HCT116 (cell line): ENCODE measurements at regions not wholly inside any gene's neighbourhood (a gene's known extent, or its start where the extent isn't known, plus 50 kb on each side); places are given as distances from the start of the nearest gene placed in this dataset.

ENCODE experiments used
- ATAC-seq: fragments of 200-7000 bp; cut with Tn5 transposase; 2 replicates; pipeline ENCODE4 v1.9.1; 2020; ENCODE audit warnings: mild to moderate bottlenecking, moderate library complexity
- BruUV-seq: library from RNA; stranded (reverse); fragments of 400-500 nt; replicated peaks from 2 replicates; lab custom pipeline; 2021; lab: Mats Ljungman, UMichigan
- CTCF ChIA-PET: fragments of 300-600 bp; sonication (Branson Sonifier 250); formaldehyde crosslinking; loops from one replicate; lab custom pipeline; 2021; ENCODE audit warnings: antibody characterized with exemption; lab: Charles Lee
- POLR2A ChIA-PET: fragments of 300-600, 350-600 bp; sonication (Branson Sonifier 250); formaldehyde crosslinking; loops from one replicate; lab custom pipeline; 2021; ENCODE audit warnings: antibody characterized with exemption; lab: Charles Lee
- RAD21 ChIA-PET, 2 experiments: fragments of 300-600 bp; sonication (Branson Sonifier 250); formaldehyde crosslinking; loops; one replicate each; lab custom pipeline; 2023; ENCODE audit warnings: low total read pairs in 2 of 2; ENCODE audit not compliant: uncharacterized antibody in 2 of 2, unreplicated experiment in 2 of 2, low non-redundant PET in 1 of 2; lab: Charles Lee
- DNase-seq: peaks from one replicate; pipeline ENCODE4 v3.0.0-alpha.2; 2010; ENCODE audit warnings: low read depth, low spot score
- H2AFZ ChIP-seq: fragments of 200-600 bp; shearing (Covaris generic), sonication (generic); 2 replicates; pipeline ENCODE4 v1.6.1; 2017; ENCODE audit warnings: low read depth, mixed run types, mixed read lengths, antibody characterized with exemption, low read length; ENCODE audit not compliant: poor library complexity, severe bottlenecking
- H3K27ac ChIP-seq: 2 replicates; pipeline ENCODE4 v1.5.1; 2012; ENCODE audit warnings: low read depth, low read length
- H3K27me3 ChIP-seq: fragments of 200-600 bp; sonication (generic); 2 replicates; pipeline ENCODE4 v1.6.1; 2016; ENCODE audit warnings: mixed run types, low read length, mixed read lengths; ENCODE audit not compliant: insufficient read depth
- H3K36me3 ChIP-seq, 2 experiments: fragments of 200-500 bp in 1 of 2; fragments of 200-600 bp in 1 of 2; sonication (Bioruptor generic) in 1 of 2; sonication (generic) in 1 of 2; 2 replicates each; pipeline versions ENCODE4 v1.5.1 to v1.6.1; 2014 to 2016; ENCODE audit warnings: low read length in 2 of 2, inconsistent platforms in 1 of 2, mixed read lengths in 1 of 2, mixed run types in 1 of 2; ENCODE audit not compliant: insufficient read depth in 2 of 2, control insufficient read depth in 1 of 2
- H3K4me1 ChIP-seq, 2 experiments: fragments of 200-600 bp in 1 of 2; sonication (generic) in 1 of 2; 2 replicates each; pipeline versions ENCODE4 v1.5.1 to v1.6.1; 2012 to 2017; ENCODE audit warnings: low read length in 2 of 2, inconsistent platforms in 1 of 2, mild to moderate bottlenecking in 1 of 2, mixed read lengths in 1 of 2, mixed run types in 1 of 2, moderate library complexity in 1 of 2; ENCODE audit not compliant: insufficient read depth in 2 of 2, control insufficient read depth in 1 of 2
- H3K4me2 ChIP-seq: fragments of 200-600 bp; sonication (generic); 2 replicates; pipeline ENCODE4 v1.6.1; 2017; ENCODE audit warnings: mixed run types, low read length, mixed read lengths
- H3K4me3 ChIP-seq, 2 experiments: fragments of 200-600 bp in 1 of 2; sonication (generic) in 1 of 2; replicated peaks in 1 of 2; 2 replicates each; pipeline ENCODE4 v1.5.1; 2011 to 2016; ENCODE audit warnings: low read length in 2 of 2, control low read depth in 1 of 2, low read depth in 1 of 2, mild to moderate bottlenecking in 1 of 2, mixed read lengths in 1 of 2, mixed run types in 1 of 2
- H3K79me2 ChIP-seq: fragments of 200-600 bp; sonication (generic); 2 replicates; pipeline ENCODE4 v1.6.1; 2017; ENCODE audit warnings: mild to moderate bottlenecking, mixed run types, low read length, moderate library complexity, mixed read lengths; ENCODE audit not compliant: insufficient read depth
- H3K9ac ChIP-seq: fragments of 200-600 bp; sonication (generic); 2 replicates; pipeline ENCODE4 v1.6.1; 2016; ENCODE audit warnings: low read length, mixed read lengths
- H3K9me2 ChIP-seq: fragments of 200-600 bp; sonication (generic), shearing (Covaris generic); 2 replicates; pipeline ENCODE4 v1.6.1; 2017; ENCODE audit warnings: mixed run types, mild to moderate bottlenecking, moderate library complexity; ENCODE audit not compliant: insufficient read depth
- H3K9me3 ChIP-seq, 2 experiments: fragments of 200-500 bp in 1 of 2; fragments of 200-600 bp in 1 of 2; sonication (Bioruptor generic) in 1 of 2; sonication (generic) in 1 of 2; 2 replicates each; pipeline ENCODE4 v1.6.1; 2014 to 2017; ENCODE audit warnings: low read length in 2 of 2, mixed read lengths in 2 of 2, inconsistent platforms in 1 of 2, low read depth in 1 of 2, mild to moderate bottlenecking in 1 of 2, mixed run types in 1 of 2, moderate library complexity in 1 of 2; ENCODE audit not compliant: control insufficient read depth in 1 of 2, insufficient read depth in 1 of 2
- H4K20me1 ChIP-seq: fragments of 200-600 bp; sonication (generic), shearing (Covaris generic); 2 replicates; pipeline ENCODE4 v1.6.1; 2017; ENCODE audit warnings: mixed run types, mild to moderate bottlenecking, moderate library complexity; ENCODE audit not compliant: insufficient read depth
- ATF3 ChIP-seq: IDR thresholded peaks from 2 replicates; pipeline ENCODE4 v1.6.1; 2012
- CBX3 ChIP-seq: IDR thresholded peaks from 2 replicates; pipeline ENCODE4 v1.6.1; 2012; ENCODE audit warnings: low read depth
- CEBPB ChIP-seq: IDR thresholded peaks from 2 replicates; pipeline ENCODE4 v1.6.1; 2012; ENCODE audit warnings: low read depth
- EGR1 ChIP-seq: IDR thresholded peaks from 2 replicates; pipeline ENCODE4 v1.6.1; 2012; ENCODE audit warnings: low read depth
- ELF1 ChIP-seq: IDR thresholded peaks from 2 replicates; pipeline ENCODE4 v1.6.1; 2012; ENCODE audit warnings: low read depth, borderline replicate concordance
- EZH2 ChIP-seq: fragments of 200-600 bp; sonication (generic); IDR thresholded peaks from 2 replicates; pipeline ENCODE4 v1.6.1; 2017; ENCODE audit warnings: antibody characterized with exemption, mixed run types
- EZH2phosphoT487 ChIP-seq: fragments of 200-600 bp; IDR thresholded peaks from 2 replicates; pipeline ENCODE4 v1.6.1; 2018; ENCODE audit warnings: antibody characterized with exemption, borderline replicate concordance
- FOSL1 ChIP-seq: IDR thresholded peaks from 2 replicates; pipeline ENCODE4 v1.6.1; 2012; ENCODE audit warnings: low read depth
- JUND ChIP-seq: IDR thresholded peaks from 2 replicates; pipeline ENCODE4 v1.6.1; 2012
- MAX ChIP-seq: IDR thresholded peaks from 2 replicates; pipeline ENCODE4 v1.6.1; 2012
- POLR2A ChIP-seq: IDR thresholded peaks from 2 replicates; pipeline ENCODE4 v1.7.0; 2011; ENCODE audit warnings: borderline replicate concordance; ENCODE audit not compliant: insufficient read depth, insufficient read length; ENCODE audit errors: extremely low read depth
- POLR2AphosphoS5 ChIP-seq: IDR thresholded peaks from 2 replicates; pipeline ENCODE4 v1.6.1; 2011; ENCODE audit warnings: mild to moderate bottlenecking, low read depth, low read length, moderate library complexity
- RAD21 ChIP-seq: IDR thresholded peaks from 2 replicates; pipeline ENCODE4 v1.6.1; 2012; ENCODE audit warnings: low read depth, mild to moderate bottlenecking
- REST ChIP-seq: IDR thresholded peaks from 2 replicates; pipeline ENCODE4 v1.6.1; 2012; ENCODE audit warnings: low read depth
- SIN3A ChIP-seq: IDR thresholded peaks from 2 replicates; pipeline ENCODE4 v1.6.1; 2012; ENCODE audit warnings: low read depth
- SRF ChIP-seq: IDR thresholded peaks from 2 replicates; pipeline ENCODE4 v1.6.1; 2012; ENCODE audit warnings: low read depth
- YY1 ChIP-seq: IDR thresholded peaks from 2 replicates; pipeline ENCODE4 v1.6.1; 2011; ENCODE audit warnings: low read length, low read depth, moderate library complexity, mild to moderate bottlenecking; ENCODE audit not compliant: insufficient replicate concordance; ENCODE audit errors: extremely low read depth
- ZBTB33 ChIP-seq: IDR thresholded peaks from 2 replicates; pipeline ENCODE4 v1.6.1; 2011; ENCODE audit warnings: mild to moderate bottlenecking, low read length, moderate library complexity; ENCODE audit not compliant: insufficient replicate concordance; ENCODE audit errors: extremely low read depth
- ZFX ChIP-seq: fragments of 450-650 bp; IDR thresholded peaks from 2 replicates; pipeline ENCODE4 v1.6.1; 2017
- intact Hi-C: fragments of 100-400 bp; cut with micrococcal nuclease; formaldehyde crosslinking; loops from 2 replicates; pipeline ENCODE4 v1.10.0; 2022

GRCh38 chr6:74113901-74114300 lies 417.9 kb downstream of the CD109 start:
- Histone ChIP-seq H3K9ac (no peak overlapping the region), H3K27me3 (no peaks in the 10 kb centered on the region), H3K4me1 (no peaks in the 10 kb centered on the region), H3K27ac (no peak overlapping the region), H3K79me2 (no peaks in the 10 kb centered on the region), H3K36me3 (no peaks in the 10 kb centered on the region), H2AFZ (no peak overlapping the region), H3K9me2 (no peaks in the 10 kb centered on the region), H3K9me3 (no peaks in the 10 kb centered on the region), H3K4me2 (no peak overlapping the region), H4K20me1 (no peaks in the 10 kb centered on the region), H3K4me3 (no peak overlapping the region)
- no TSS peak for BruUV-seq
- intact Hi-C loops: no loop called here
- ATAC-seq: no peak
- TF ChIP-seq FOSL1: no peak
- TF ChIP-seq POLR2A: no peak
- TF ChIP-seq ZBTB33: no peak
- no peak for TF ChIP-seq YY1
- no peak for TF ChIP-seq EGR1
- no peak for TF ChIP-seq MAX
- no peak for TF ChIP-seq SIN3A
- TF ChIP-seq POLR2AphosphoS5: no peak
- TF ChIP-seq RAD21: no peak
- TF ChIP-seq EZH2phosphoT487: no peak
- TF ChIP-seq CEBPB: no peak
- TF ChIP-seq JUND: no peak
- no peak for TF ChIP-seq ZFX
- no peak for TF ChIP-seq CBX3
- TF ChIP-seq SRF: no peak
- no peak for TF ChIP-seq ATF3
- TF ChIP-seq ELF1: no peak
- TF ChIP-seq EZH2: no peak
- no peak for TF ChIP-seq REST
- CTCF ChIA-PET: no interaction called here
- POLR2A ChIA-PET: no interaction called here
- DNase-seq: no peak
- RAD21 ChIA-PET: no interaction called here
